GM18868 (cell line): ENCODE measurements at regions not wholly inside any gene's neighbourhood (a gene's known extent, or its start where the extent isn't known, plus 50 kb on each side); places are given as distances from the start of the nearest gene placed in this dataset.

Experiments used
- ATAC-seq: cut with Tn5 transposase; IDR thresholded peaks from one replicate; pipeline ENCODE4 v1.9.1; 2021; ENCODE audit warnings: mild to moderate bottlenecking, moderate library complexity; ENCODE audit not compliant: unreplicated experiment

DNA sequence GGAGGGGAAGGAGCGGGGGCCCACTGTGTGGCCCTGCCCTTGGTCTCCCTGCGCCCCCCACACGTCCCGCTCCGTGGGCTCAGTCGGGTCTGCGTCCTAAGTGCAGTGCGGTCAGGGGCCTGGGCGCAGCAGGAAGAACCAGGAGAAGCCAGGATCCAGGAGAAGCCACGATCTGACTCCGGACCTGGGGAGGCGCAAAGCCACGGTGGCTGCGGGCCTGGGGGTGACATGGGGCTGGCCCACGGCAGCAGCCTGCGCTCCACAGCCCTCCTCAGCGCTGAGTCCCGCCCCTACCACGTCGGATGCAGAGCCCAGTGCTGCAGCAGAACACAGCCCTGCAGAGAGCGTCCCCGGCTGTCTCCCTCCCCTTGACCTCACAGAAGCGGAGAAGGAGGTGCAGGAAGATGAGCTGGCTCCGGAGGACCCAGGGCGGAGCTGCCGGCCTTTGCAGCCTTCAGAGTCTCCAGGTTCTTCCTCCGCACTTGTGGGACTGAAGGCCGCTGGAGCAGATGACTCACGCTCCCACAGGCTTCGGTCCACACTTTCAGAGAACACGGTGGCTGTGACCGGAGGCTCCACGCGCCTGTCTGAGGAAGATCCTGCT is 589.2 kb upstream of the SALL3 start:
- ATAC-seq = no peak

DNA sequence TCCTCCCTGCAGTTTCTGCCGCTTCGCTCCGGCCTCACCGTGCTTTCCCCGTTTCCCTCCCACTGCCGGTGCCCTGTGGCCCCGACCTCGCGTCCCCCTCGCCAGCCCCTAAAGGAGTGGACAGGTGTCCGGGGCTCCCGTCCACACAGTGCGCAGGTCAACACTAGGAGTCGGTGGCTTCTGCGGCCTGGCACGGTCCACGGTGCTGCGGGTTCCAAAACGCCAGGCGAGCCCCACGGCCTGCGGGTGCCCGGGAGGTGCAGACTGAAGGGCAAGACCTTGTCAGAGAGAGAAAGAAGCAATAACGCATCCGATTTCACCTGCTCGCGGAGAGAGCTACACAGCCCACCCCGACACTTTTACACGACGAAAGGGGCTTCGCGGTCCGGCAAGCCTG is 588.7 kb upstream of the SALL3 start:
- no peak for ATAC-seq

DNA sequence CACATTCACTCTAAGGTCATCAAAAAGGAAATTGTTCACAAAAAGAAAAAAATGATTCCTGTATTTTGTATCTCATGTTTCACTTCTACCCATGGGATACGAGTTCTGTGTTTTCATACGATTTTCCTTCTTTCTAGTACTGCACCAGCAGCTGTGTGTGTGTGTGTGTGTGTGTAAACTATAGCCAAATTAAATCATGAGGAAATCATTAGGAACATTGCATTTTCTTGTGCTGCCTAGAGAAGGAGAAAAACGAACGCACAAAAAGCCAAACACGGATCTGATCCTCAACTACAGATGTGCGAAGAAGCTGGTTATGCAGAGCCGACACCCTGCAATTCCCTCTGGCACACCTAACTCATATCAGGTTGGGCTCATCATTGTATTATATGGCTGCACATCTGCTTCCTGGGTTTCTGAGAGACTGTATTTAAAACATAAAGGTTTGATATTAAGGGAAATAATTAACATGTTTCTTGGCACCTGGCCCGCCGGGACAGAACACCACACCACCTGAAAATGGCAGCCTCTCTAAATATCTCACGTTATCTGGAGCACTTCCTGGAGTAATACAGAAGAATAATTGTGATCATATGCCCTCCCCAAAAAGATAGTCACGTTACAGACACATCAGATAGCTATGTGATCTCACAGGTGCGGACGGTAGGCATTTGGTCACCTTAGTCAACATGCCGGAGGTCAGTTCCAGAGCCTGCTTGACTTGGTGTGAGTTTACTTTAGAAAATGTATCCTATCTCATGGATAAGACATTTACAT is 586.3 kb upstream of the SALL3 start:
- ATAC-seq = no peak

DNA sequence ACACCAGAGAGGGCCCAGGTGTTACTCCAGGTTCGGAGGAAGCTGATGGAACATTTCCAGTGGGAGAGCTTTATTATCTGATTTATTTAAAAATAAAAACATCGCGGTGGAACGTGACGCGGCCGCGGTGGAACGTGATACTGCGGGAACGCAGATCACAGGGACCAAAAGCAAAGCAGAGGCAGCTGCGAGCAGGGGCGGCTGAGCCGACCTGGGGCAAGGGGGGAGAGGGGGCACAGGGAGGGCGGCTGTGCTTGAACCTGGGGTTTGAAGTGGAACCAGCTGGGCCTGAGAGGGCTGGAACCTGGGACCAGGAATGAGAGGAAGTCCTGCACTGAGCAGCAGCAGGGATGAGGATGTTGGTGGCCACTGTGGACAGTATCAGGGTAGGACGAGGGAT is 583.5 kb upstream of the SALL3 start:
- no peak for ATAC-seq

DNA sequence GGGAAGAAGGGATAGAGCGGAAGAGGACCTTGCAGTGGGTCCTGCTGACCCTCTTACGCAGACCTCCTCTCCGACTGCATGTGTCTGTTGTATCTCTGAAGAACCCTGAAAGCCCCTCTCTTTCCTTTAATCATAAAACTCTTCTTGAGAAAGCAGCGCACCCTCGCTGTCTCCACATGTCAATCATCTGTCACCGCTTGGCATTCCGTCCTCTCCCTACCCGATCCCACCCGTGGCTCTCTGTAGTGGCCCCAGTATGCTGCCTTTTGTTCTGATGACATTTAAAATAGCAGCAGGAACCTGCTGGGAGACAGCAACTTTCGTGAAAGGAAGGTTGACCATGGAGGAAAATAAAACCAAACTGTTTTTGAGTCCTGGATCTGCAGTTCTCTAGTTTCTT is 582.9 kb upstream of the SALL3 start:
- no peak for ATAC-seq

DNA sequence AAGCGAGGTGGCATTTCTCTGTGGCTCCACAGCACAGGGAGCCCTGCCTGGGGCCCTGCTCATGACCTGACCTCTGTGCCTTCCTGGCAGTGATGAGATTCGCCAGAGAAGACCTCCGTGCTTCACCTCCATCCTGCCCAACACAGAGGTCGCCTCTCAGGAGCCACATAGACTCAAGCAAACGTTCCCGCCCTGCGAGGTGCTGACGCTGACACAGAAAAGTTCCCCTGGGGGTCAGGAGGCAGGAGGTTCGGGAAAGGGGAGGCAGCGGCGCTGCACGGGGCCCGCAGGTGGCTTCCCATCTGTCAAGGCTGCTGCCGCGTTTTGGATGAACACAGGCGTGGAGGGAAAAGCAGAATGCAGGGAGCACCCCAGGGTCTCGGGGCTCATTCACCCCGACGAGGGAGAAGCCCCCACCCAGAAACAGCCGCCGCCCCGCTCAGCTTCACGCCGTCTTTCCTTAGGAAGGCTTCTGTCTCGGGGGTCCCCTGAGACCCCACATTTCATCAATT is 579.6 kb upstream of the SALL3 start:
- no peak for ATAC-seq

DNA sequence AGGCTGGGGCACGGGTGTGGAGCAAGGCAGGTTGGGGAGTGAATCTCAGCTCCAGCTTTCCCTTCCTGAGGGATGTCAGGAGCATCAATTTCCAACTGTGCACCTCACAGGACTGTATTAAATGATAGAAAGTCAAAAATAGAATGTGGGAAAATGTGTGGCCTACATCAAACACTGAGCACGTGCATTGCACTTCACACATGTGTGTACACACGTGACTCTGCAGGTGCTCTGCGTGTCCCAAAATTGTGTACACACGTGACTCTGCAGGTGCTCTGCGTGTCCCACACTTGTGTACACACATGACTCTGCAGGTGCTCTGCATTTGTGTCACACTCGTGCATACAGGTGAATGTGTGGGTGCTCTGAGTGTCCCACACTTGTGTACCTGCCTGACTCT is 577.2 kb upstream of the SALL3 start:
- ATAC-seq = no peak

DNA sequence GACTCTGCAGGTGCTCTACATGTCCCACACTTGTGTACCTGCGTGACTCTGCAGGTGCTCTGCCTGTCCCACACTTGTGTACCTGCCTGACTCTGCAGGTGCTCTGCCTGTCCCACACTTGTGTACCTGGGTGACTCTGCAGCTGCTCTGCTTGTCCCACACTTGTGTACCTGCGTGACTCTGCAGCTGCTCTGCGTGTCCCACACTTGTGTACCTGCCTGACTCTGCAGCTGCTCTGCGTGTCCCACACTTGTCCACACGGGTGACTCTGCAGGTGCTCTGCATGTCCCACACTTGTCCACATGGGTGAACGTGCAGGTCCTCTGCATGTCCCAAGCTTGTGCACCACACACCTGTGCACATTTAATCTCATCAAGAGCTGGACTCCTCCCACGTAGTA is 576.7 kb upstream of the SALL3 start:
- ATAC-seq = no peak

DNA sequence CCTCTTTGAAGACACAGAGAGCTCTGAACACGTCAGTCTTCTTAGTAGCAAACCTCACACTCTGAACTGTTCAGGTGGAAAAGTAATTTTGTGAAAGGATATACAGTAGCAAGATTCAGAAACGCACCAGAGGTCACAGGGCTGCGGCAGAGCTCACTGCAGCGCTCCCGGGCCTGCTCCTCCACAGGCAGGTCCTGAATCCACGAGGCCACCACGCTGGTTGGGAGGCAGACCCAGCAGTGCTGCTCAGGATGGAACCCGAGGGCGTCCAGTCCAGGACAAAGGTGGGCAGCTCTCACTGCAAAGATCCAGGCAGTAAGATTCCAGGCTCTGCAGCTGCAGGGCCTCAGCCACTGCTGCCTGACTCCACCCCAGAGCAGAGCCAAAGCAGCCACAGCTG is 576.2 kb upstream of the SALL3 start:
- no peak for ATAC-seq

DNA sequence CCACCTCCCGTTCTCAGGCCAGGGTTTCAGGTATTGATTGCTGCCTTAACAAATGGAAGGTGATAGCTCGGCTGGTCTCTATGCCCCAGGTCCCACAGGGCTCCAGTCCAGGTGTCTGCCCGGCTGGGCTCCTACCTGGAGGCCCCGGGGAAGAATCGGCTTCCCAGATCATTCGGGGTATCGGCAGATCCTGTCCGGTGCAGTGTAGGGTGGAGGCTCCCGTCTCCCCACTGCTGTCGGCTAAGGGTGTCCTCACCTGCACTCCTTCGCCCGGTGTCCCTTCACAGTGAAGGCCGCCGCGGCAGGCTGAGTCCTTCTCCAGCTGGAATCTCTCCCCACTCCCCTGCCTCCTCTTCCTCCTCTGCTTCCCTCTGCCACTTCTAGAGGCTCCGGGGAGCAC is 573.9 kb upstream of the SALL3 start:
- no peak for ATAC-seq

DNA sequence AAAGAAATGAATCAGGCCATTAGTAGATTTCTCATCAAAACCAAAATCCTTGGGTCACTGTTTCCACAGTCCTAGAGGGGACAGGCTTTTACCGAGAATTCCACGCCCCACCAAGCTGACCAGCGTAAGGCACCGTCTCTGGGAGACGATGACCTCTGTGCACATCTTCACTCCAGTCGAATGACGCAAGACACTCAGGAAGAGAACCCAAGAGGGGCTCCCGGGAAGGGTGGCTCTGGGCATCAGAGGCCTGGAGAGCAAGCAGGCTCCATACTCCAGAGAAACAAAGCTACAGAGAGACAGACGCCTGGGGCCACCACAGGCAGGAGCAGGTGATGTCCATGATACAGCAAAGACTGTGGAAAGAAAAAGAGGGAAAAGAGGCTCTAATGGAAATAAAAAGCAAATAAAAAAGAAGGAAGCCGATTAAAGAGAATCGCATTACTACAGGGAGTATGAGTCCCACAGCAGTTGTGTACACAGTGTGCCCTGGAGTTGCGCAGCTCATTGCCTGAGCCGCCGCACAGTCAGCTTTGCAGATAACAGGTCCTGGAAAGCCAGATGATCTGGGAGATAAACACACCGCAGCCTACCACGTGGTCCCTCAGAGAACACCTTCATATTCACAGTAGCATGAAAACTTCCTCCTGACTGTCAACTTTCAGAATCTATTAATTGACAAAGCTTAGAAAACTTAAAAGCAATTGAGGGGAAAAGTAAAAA is 572.7 kb upstream of the SALL3 start:
- ATAC-seq = no peak

DNA sequence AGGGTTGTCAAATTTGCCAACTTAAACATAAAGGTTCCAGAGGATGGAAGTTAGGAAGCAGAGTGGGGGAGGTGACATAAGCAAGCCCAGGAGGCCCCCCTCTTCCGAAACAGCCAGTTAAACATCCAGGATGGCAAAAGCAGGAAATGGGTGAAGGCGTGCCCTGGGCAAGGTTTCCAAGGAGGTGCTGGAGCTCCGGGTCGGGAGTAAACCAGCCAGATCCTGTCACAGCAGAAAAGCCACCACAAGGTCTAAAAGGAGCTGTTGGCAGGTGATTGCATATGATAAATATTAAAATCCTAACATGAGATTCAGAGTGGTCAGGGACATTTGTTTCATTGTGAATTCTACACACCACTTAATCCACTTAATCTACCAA is 572.2 kb upstream of the SALL3 start:
- no peak for ATAC-seq

DNA sequence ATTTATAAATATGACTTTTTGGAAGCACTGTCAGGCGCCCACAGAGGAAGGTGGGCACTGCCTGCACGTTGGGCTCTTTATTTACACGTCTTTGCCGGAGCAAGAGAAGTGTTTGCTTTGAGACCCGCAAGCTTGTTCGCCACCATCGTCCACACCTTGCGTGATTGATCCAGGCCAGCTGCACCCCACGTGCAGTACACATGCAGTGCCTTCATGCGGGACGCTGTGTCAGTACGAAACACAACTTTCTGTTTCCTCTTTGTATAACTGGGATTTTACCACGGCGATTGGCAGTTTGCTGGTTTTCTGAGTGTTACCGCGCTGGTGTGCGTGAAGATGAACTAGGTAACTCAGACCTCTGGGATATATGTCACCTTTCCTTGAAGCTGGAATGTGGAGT is 571.0 kb upstream of the SALL3 start:
- no peak for ATAC-seq

DNA sequence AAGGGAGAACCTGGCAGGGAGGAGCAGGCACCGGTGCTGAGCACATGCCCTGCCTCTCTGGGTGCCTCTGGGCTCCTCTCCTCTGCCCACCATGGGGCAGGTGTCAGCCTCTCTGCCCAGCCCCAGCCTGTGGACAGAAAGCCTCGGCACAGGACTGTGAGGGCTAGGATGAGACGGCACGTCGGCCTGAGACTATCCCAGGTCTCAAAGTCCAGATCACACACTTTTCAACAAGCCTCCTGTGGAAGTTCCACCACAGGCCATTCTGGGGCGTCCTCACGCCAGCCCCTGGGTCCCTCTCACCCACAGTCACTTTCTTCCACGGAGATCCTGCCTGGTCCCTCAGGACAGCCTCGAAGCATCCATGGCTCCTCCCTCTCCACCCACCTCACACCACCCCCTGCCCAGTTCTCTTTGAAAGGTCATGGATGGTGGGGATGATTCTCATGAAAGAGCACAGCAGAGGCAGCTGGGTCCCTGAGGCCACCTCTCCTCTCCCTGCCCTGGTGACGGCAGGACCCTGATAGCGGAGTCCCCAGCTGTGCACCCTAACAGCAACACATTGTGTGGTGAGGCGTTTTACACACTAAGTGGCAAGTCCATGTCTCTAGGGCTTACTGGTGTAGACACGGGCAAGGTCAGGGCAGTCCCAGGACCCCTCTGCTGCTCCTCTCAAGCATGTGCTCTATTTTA is 569.4 kb upstream of the SALL3 start:
- no peak for ATAC-seq

DNA sequence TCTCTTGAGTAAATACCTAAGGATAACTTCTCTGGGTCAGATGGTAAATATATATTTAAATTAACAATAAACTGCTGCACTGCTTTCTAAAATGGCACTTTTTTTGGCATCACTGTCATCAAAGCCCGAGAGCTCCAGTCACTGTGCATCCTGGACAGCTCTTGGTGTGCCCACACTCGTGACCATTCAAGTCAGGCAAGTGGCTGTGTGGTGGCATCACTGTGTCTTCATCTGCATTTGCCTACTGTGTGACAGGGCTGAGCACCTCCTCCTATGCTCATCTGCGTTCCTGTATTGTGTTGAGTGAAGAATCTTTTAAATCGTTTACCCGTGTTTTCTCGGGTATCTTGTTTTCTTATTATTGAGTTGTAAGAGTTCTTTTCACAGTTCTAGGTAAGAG is 568.1 kb upstream of the SALL3 start:
- no peak for ATAC-seq

DNA sequence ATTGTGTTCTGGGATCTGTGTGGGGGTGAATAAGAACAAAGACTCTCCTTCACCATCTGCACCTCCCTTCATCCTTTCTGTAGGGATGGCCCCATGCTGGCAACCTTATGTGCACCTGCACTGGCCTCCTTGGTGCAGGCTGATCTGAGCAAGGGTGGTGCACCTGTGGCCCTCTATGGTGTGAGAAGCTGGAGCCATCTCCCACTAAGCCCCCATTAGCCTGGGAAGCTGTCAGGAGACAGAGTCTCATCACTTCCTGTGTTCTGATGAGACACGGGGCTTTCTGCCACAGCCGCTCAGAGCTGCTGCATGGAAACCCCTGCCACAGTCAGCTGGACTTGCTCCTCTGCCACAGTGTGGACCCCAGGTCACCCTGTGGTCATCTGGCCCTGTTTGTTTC is 565.3 kb upstream of the SALL3 start:
- ATAC-seq = no peak

DNA sequence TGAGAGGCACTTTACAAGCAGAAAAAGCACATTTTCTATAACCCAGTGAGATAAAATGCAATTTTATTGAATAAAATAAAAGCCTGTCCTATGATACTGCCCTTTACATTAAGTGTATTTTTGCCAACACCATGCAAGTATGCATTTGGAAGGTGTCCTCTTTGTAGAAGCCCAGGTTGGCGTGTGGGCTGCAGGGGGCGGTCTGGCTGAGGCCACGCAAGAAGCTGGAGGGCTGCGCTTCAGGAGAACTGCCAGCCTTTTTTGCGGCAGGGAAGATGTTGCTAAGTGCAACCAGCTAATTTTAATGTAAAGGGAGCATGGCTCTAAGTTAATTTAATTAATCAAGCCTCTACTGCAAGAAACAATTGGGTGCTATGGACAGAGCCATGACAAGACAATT is 562.8 kb upstream of the SALL3 start:
- no peak for ATAC-seq

DNA sequence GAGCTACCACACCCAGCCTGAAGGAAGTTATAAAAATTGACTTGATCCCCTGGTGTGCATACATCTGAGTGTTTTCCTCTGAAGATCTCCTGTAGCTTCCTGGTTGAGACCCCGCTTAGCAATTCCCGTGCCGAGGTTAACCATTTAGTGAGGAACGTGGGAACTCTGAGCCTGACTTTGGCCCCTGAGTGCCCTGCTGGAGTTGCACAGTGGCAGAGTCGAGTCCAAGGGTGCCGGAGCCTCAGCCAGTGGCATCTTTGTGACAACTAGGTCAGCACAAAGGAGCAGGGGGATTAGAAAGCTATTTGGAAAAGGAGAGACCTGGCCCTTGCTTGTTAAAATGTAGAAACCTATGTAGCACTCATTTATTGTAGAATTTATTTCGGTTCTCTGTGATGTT is 561.2 kb upstream of the SALL3 start:
- no peak for ATAC-seq

DNA sequence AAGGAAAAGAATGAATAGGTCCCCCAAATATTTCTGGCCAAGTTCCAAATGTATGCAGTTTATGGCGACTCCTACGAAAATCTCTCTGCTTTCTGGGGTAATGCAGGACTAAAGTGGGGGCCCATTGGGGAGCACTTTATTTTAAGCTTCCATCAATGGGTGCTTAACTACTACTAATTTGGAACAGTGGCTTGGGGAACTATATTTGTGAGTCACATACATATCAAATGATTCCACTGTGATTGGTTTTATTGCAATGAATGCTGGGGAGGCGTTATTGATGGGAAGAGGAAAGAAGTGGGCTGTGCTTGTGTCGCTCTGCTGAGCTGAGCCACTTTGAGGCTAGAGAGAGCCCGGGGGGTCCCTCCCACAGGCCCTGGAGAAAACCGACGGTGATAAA is 560.4 kb upstream of the SALL3 start:
- ATAC-seq = no peak

DNA sequence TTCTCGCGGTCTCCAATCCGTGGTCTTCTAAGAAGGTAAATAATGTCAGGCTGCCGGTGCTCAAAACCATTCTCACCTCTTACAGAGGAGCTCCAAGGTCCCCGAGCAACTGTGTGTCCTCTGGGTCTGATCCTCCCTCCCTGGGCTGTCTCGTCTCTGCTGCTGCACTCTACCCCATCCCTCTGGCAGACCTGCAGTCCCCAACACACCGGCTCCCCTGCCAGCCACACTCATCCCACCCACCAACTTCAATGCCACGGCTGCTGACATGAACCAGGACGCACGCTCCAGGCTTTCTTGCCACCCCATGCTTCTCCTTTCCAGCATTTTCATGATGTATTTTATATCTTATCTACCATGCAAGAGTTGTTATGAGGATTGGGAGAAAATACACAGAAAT is 559.5 kb upstream of the SALL3 start:
- ATAC-seq = no peak

DNA sequence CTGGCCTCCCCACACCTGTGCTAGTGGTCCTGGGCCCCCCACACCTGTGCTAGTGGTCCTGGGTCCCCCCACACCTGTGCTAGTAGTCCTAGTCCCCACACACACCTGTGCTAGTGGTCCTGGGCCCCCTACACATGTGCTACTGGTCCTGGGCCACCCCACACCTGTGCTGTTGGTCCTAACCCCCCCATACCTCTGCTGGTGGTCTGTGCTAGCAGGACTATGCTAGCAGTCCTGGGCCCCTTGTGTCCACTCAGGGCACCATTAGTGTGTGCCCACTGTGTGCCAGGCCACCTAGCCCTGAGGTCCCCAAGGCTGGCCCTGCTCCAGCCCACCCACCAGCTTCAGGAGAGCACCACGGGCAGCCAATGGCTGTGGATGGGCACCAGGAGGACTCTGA is 558.2 kb upstream of the SALL3 start:
- ATAC-seq = no peak

DNA sequence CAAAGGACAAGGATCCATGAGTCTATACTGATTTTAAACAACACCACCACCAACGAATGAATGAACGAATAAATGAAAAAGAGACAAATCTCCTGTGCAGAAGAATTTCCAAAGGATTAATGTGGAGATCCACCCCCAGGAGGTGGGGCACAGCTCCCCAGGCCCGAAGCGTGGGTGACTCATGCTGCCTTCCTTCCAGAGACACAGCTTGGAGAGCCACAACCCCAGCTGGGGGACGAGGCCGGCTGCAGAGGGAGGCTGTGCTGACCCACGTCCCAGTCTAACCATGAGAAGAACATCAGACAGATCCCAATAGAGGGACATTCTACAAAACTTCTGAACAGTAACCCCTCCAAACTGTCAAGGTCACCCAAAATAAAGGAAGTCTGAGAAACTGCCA is 557.3 kb upstream of the SALL3 start:
- ATAC-seq = no peak
